ENCODE measurements at regions not wholly inside any gene's neighbourhood (a gene's known extent, or its start where the extent isn't known, plus 50 kb on each side); places are given as distances from the start of the nearest gene placed in this dataset.

DNA sequence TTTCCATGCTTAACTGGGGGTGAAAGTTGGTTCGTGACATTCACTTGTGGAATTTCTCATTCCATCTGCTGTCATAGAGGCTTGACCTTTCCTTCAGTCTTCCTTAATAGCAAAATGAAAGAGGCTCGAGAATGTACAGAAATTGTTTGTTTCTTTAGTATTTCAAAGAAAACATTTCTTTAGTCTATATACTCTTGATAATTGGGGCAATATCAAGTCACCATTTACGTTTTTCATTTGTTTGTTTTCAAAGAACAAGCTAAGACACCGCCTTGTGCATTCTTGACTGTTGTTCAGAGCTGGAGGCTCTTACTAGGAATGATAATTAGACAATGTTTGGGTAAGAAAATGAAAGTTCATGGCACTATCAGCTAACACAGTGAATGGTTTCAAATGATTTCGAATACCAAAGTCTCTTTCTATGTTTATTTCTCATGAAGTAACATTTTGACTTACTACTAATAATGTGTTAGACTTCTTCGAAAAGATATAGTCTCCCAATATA, 835.4 kb downstream of the SEMA5A start:
- TF ChIP-seq, protein P1, sequence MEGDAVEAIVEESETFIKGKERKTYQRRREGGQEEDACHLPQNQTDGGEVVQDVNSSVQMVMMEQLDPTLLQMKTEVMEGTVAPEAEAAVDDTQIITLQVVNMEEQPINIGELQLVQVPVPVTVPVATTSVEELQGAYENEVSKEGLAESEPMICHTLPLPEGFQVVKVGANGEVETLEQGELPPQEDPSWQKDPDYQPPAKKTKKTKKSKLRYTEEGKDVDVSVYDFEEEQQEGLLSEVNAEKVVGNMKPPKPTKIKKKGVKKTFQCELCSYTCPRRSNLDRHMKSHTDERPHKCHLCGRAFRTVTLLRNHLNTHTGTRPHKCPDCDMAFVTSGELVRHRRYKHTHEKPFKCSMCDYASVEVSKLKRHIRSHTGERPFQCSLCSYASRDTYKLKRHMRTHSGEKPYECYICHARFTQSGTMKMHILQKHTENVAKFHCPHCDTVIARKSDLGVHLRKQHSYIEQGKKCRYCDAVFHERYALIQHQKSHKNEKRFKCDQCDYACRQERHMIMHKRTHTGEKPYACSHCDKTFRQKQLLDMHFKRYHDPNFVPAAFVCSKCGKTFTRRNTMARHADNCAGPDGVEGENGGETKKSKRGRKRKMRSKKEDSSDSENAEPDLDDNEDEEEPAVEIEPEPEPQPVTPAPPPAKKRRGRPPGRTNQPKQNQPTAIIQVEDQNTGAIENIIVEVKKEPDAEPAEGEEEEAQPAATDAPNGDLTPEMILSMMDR (IDR thresholded peaks at IDR 0.05): no peak
- no peak for TF ChIP-seq POLR2A (IDR thresholded peaks at IDR 0.05)
